Colonic mucosa (tissue), 4 donors: ENCODE measurements at regions not wholly inside any gene's neighbourhood (a gene's known extent, or its start where the extent isn't known, plus 50 kb on each side); places are given as distances from the start of the nearest gene placed in this dataset.

Experiments used
- DNase-seq: peaks from one replicate; pipeline ENCODE4 v3.0.0-alpha.2; 2020
- H3K27ac ChIP-seq: fragments of 200-600 bp; one replicate; pipeline ENCODE4 v1.8.0; 2021
- H3K27me3 ChIP-seq: fragments of 200-600 bp; one replicate; pipeline ENCODE4 v1.8.0; 2021
- H3K36me3 ChIP-seq: fragments of 200-600 bp; one replicate; pipeline ENCODE4 v1.8.0; 2021
- H3K4me1 ChIP-seq: fragments of 200-600 bp; one replicate; pipeline ENCODE4 v1.8.0; 2021; ENCODE audit warnings: mild to moderate bottlenecking
- H3K4me3 ChIP-seq: fragments of 200-600 bp; one replicate; pipeline ENCODE4 v1.8.0; 2021
- H3K9ac ChIP-seq, 2 donors: one replicate each; pipeline ENCODE4 v1.7.0; 2013; ENCODE audit warnings: control low read depth in 2 of 2, low read depth in 2 of 2, low read length in 2 of 2
- H3K9me3 ChIP-seq: fragments of 200-600 bp; one replicate; pipeline ENCODE4 v1.8.0; 2021
- intact Hi-C: fragments of 100-400 bp; cut with DNase I; formaldehyde crosslinking; loops from one replicate; pipeline ENCODE4 v1.14.1; 2022
- TF ChIP-seq, protein P1 (sequence below): fragments of 200-600 bp; IDR thresholded peaks from one replicate; pipeline ENCODE4 v1.8.0; 2022; ENCODE audit warnings: antibody characterized with exemption, mild to moderate bottlenecking
- donor health status: healthy.
- donor health status: DM: no; HTN: no; CAD: no.
- donor health status: DM: no; HTN: no; CAD: no.

GRCh38 chr1:38270849-38271633, 224.4 kb upstream of the POU3F1 start:
- H3K9me3 ChIP-seq, result no peaks in the 10 kb centered on the region
- intact Hi-C loops, result no loop called here
- H3K4me1 ChIP-seq, result no peaks in the 10 kb centered on the region
- no peak overlapping the region for H3K27ac ChIP-seq
- H3K27me3 ChIP-seq, result no peaks in the 10 kb centered on the region
- no peaks in the 10 kb centered on the region for H3K36me3 ChIP-seq
- no peak overlapping the region for H3K9ac ChIP-seq
- no peak for DNase-seq
- H3K4me3 ChIP-seq, result no peak overlapping the region
- TF ChIP-seq, protein P1, sequence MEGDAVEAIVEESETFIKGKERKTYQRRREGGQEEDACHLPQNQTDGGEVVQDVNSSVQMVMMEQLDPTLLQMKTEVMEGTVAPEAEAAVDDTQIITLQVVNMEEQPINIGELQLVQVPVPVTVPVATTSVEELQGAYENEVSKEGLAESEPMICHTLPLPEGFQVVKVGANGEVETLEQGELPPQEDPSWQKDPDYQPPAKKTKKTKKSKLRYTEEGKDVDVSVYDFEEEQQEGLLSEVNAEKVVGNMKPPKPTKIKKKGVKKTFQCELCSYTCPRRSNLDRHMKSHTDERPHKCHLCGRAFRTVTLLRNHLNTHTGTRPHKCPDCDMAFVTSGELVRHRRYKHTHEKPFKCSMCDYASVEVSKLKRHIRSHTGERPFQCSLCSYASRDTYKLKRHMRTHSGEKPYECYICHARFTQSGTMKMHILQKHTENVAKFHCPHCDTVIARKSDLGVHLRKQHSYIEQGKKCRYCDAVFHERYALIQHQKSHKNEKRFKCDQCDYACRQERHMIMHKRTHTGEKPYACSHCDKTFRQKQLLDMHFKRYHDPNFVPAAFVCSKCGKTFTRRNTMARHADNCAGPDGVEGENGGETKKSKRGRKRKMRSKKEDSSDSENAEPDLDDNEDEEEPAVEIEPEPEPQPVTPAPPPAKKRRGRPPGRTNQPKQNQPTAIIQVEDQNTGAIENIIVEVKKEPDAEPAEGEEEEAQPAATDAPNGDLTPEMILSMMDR, result no peak

DNA sequence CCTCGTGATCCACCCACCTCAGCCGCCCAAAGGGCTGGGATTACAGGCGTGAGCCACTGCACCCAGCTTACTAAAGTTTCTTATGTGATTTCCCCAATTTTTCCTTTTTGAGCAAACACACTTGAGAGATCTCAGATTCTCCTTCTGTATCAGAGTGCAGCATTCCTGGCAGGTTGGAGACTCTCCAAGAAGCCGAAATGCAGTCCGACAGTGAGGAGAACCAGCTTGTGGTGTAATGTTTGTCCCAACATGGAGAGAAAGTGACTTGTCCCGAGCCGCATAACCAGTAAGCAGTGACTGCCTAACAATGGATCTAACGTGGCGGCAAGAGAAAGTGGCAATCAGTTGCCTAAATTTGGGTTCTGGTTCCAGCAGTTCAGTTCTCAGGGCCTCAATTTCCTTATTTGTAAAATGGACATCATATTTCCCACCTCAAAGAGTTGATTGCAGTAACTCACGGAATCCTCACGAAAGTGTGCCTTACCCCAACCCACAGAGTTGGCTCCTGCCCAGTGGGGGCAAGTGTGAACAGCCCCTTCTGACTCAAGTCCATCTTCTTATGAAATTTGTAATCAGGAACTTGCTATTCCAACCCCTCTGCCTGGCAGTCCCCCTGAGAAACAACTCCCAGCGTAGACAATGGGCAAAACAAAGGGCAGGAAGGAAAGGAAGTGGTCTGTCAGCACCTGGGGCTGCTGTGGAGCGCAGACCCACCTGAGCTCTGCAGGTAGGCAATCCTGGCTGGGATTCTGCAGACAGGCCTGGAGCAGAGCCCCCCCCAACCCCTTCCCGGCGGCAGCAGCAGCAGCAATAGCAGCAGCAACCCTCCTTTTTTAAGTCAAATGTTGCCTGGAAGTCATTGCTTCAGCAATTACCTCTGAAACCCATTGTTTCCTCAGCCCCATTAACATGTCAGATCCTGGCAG, 223.6 kb upstream of the POU3F1 start:
- Histone ChIP-seq H3K9ac (no peak overlapping the region), H3K27ac (no peak overlapping the region), H3K9me3 (no peaks in the 10 kb centered on the region), H3K4me3 (no peak overlapping the region), H3K36me3 (no peaks in the 10 kb centered on the region), H3K27me3 (no peaks in the 10 kb centered on the region), H3K4me1 (no peaks in the 10 kb centered on the region)
- intact Hi-C loops, result no loop called here
- TF ChIP-seq, protein P1, result no peak
- DNase-seq, result no peak

- H3K4me3 ChIP-seq, result no peak overlapping the region
- H3K27ac ChIP-seq, result no peak overlapping the region
- H3K9ac ChIP-seq, result no peak overlapping the region
- no peaks in the 10 kb centered on the region for H3K27me3 ChIP-seq
- no peaks in the 10 kb centered on the region for H3K9me3 ChIP-seq
- TF ChIP-seq, protein P1, result no peak
- no peaks in the 10 kb centered on the region for H3K36me3 ChIP-seq
- intact Hi-C loops, result no loop called here
- no peak for DNase-seq
- H3K4me1 ChIP-seq, result no peaks in the 10 kb centered on the region
Measured at GRCh38 chr1:38268226-38268625, 221.6 kb upstream of the POU3F1 start.

DNA sequence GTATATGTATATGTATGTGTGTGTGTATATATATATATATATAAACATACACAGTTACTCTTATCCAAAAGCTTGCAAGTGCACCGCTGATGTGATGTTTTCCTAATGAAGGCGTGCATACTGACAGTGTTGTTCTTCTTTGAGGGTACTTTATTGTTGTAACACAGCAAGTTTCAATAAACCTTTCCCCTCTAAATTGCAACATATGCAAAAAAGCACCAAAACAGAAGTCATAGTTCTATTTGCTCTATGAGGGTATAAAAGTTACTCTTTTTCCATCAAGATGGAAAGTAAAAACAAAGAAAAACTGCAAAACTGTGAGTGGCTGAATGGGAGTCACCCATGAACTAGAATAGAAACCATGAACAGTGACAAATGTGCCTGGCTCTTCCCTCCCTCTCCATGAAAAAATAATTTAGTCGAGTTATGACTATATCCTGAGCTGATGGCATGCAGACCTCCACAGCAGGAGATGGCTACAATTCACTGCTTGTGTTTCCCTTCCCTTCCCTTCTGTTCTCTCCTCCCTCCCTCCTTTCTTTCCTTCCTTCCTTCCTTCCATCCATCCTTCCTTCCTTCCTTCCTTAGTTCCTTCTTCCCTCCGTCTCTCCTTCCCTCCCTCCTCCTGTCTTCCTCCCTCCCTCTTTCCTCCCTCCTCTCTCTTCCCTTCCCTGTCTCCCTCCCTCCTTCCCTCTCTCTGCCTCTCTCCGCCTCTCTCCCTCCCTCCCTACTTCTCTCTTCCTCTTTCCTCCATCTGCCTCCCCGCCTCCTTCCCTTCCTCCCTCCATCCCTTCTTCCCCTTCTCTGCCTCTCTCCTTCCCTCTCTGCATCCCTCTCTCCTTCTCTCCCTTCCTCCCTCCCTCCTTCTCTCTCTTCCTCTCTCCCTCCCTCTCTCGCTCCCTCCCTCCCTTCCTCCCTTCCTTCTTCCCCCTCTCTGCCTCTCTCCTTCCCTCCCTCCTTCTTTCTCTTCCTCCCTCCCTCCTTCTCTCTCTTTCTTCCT, 220.7 kb upstream of the POU3F1 start:
- Histone ChIP-seq H3K36me3 (no peaks in the 10 kb centered on the region), H3K9ac (no peak overlapping the region), H3K4me1 (no peaks in the 10 kb centered on the region), H3K9me3 (no peaks in the 10 kb centered on the region), H3K27ac (no peak overlapping the region), H3K27me3 (no peaks in the 10 kb centered on the region), H3K4me3 (no peak overlapping the region)
- intact Hi-C loops, result no loop called here
- TF ChIP-seq, protein P1, result no peak
- DNase-seq, result no peak

GRCh38 chr1:38266197-38266520, 219.6 kb upstream of the POU3F1 start:
- Histone ChIP-seq H3K9me3 (no peaks in the 10 kb centered on the region), H3K4me1 (no peaks in the 10 kb centered on the region), H3K9ac (no peak overlapping the region), H3K27ac (peak overlapping the region; percentile 22), H3K27me3 (no peaks in the 10 kb centered on the region), H3K4me3 (no peak overlapping the region), H3K36me3 (no peaks in the 10 kb centered on the region)
- peak; percentile 91 for DNase-seq
- TF ChIP-seq, protein P1, result no peak
- intact Hi-C loops, result no loop called here
